Tibial nerve (tissue), 4 donors: ENCODE measurements at regions not wholly inside any gene's neighbourhood (a gene's known extent, or its start where the extent isn't known, plus 50 kb on each side); places are given as distances from the start of the nearest gene placed in this dataset.

Experiments
- DNase-seq, 2 donors: peaks; one replicate each; pipeline ENCODE4 v3.0.0-alpha.2; 2019; ENCODE audit warnings: low spot score in 2 of 2
- H3K27ac ChIP-seq, 4 donors: fragments of 200-600 bp; sonication (generic) in 3 of 4; one replicate each; pipeline ENCODE4 v1.5.1; 2017 to 2019; ENCODE audit warnings: mild to moderate bottlenecking in 1 of 4
- H3K27me3 ChIP-seq, 2 donors: fragments of 200-600 bp; sonication (generic) in 1 of 2; one replicate each; pipeline versions ENCODE4 v1.5.1 to v1.6.0; 2017 to 2019
- H3K36me3 ChIP-seq, 3 donors: fragments of 200-600 bp; sonication (generic); one replicate each; pipeline ENCODE4 v1.5.1; 2018 to 2019
- H3K4me1 ChIP-seq, 4 donors: fragments of 200-600 bp; sonication (generic) in 3 of 4; one replicate each; pipeline ENCODE4 v1.5.1; 2017 to 2019
- H3K4me3 ChIP-seq, 4 donors: fragments of 200-600 bp; sonication (generic) in 3 of 4; one replicate each; pipeline ENCODE4 v1.5.1; 2017 to 2019; ENCODE audit warnings: mild to moderate bottlenecking in 1 of 4, moderate library complexity in 1 of 4
- H3K9me3 ChIP-seq, 4 donors: fragments of 200-600 bp; sonication (generic) in 3 of 4; one replicate each; pipeline ENCODE4 v1.5.1; 2017 to 2019
- EP300 ChIP-seq, 2 donors: sonication (generic); formaldehyde crosslinking; IDR thresholded peaks; one replicate each; pipeline ENCODE4 v1.6.1; 2017; ENCODE audit warnings: antibody characterized with exemption in 2 of 2, mild to moderate bottlenecking in 1 of 2
- POLR2A ChIP-seq, 2 donors: fragments of 450-650 bp; IDR thresholded peaks; one replicate each; pipeline ENCODE4 v1.6.1; 2017; ENCODE audit warnings: antibody characterized with exemption in 2 of 2, mild to moderate bottlenecking in 2 of 2, moderate library complexity in 2 of 2
- WGBS, 2 donors: methylation state at CpG; one replicate each; pipeline ENCODE4 v1.1.5; 2018; 5-methylcytosine and 5-hydroxymethylcytosine counted together
- TF ChIP-seq, protein P1 (sequence below), 5 experiments: fragments of 200-600 bp in 3 of 5; fragments of 450-650 bp in 2 of 5; sonication (generic) in 3 of 5; IDR thresholded peaks; one replicate each; pipeline ENCODE4 v1.5.1; 2016 to 2019; ENCODE audit warnings: antibody characterized with exemption in 5 of 5, mild to moderate bottlenecking in 3 of 5, moderate library complexity in 2 of 5

DNA sequence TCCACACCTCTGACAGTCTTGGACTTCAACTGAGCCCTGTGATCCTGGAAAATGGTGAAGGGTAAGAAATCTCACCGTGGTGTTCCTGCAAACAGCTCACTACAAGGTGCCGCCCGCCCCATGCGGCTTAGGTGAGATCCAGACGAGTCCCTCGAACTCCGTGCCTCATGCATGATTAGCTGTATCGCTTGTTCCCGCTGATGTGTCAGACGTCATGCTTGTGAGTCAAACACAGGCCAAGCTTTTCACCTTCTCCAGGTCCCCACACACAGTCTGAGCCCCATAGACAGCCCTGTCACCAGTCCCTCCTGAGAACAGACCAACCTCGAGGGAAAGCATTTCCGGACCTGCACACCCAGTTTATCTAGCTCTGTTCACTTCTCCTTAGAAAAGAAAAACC is 740.5 kb downstream of the GALR1 start:
- no peaks in the 10 kb centered on the region for H3K27me3 ChIP-seq
- no peaks in the 10 kb centered on the region for H3K4me1 ChIP-seq
- H3K9me3 ChIP-seq = no peaks in the 10 kb centered on the region
- no peak overlapping the region for H3K27ac ChIP-seq
- 91 to 94% methylated on average over 12 of the region's 12 CpGs for WGBS, 2 donors
- DNase-seq = no peak
- no peak overlapping the region for H3K4me3 ChIP-seq
- TF ChIP-seq POLR2A (IDR thresholded peaks at IDR 0.05) (no peak), EP300 (IDR thresholded peaks at IDR 0.05) (no peak)
- TF ChIP-seq, protein P1, sequence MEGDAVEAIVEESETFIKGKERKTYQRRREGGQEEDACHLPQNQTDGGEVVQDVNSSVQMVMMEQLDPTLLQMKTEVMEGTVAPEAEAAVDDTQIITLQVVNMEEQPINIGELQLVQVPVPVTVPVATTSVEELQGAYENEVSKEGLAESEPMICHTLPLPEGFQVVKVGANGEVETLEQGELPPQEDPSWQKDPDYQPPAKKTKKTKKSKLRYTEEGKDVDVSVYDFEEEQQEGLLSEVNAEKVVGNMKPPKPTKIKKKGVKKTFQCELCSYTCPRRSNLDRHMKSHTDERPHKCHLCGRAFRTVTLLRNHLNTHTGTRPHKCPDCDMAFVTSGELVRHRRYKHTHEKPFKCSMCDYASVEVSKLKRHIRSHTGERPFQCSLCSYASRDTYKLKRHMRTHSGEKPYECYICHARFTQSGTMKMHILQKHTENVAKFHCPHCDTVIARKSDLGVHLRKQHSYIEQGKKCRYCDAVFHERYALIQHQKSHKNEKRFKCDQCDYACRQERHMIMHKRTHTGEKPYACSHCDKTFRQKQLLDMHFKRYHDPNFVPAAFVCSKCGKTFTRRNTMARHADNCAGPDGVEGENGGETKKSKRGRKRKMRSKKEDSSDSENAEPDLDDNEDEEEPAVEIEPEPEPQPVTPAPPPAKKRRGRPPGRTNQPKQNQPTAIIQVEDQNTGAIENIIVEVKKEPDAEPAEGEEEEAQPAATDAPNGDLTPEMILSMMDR (IDR thresholded peaks at IDR 0.05) = no peak
- no peaks in the 10 kb centered on the region for H3K36me3 ChIP-seq

DNA sequence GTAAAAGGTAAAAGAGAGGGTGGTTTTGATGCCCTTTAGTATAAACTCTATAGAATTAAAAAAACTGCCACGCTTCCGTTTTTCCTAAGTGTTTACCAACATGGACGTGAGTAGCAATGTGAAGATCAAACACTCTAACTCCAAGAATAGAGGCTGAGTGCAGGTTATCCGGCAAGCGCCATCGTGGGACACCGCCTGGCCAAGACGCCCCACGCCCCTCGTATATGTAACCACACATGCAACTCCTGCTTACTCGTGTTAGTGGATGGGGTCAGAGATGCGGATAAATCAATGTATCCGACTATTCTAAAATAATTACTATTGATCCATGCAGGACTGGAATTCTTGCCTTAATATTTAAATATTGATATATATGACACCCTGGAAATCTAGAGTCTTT is 741.3 kb downstream of the GALR1 start:
- 95 to 96% methylated on average over 13 of the region's 13 CpGs for WGBS, 2 donors
- DNase-seq = no peak

DNA sequence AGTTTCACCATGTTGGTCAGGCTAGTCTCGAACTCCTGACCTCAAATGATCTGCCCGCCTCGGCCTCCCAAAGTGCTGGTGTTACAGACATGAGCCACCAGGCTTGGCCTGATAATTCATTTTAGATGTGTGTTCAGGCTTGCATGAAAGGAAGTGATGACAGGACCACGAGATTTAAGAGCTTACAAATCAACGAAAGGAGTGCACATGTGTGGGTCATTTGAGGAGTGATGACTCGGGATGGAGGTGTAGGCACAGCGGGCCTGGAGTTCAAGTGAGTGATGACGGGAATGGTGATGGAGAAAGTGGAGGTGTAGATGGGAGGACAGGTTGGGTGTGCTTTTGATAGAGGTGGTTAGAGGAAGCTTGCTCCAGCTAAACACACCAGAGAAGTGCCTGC is 742.4 kb downstream of the GALR1 start:
- H3K9me3 ChIP-seq = no peaks in the 10 kb centered on the region
- no peaks in the 10 kb centered on the region for H3K27me3 ChIP-seq
- no peak overlapping the region for H3K27ac ChIP-seq
- H3K4me1 ChIP-seq = no peaks in the 10 kb centered on the region
- DNase-seq = no peak
- TF ChIP-seq POLR2A (IDR thresholded peaks at IDR 0.05) = no peak
- no peak overlapping the region for H3K4me3 ChIP-seq
- H3K36me3 ChIP-seq = no peaks in the 10 kb centered on the region
- WGBS, 2 donors = 89 to 91% methylated on average over 8 of the region's 8 CpGs

More for the DNA sequence above, 741.3 kb downstream of the GALR1 start:
- H3K4me3 ChIP-seq = no peak overlapping the region
- H3K4me1 ChIP-seq = no peaks in the 10 kb centered on the region
- no peaks in the 10 kb centered on the region for H3K36me3 ChIP-seq
- H3K9me3 ChIP-seq = no peaks in the 10 kb centered on the region
- TF ChIP-seq POLR2A (IDR thresholded peaks at IDR 0.05) = no peak
- TF ChIP-seq, protein P1 (IDR thresholded peaks at IDR 0.05) = no peak
- no peak for TF ChIP-seq EP300 (IDR thresholded peaks at IDR 0.05)
- H3K27ac ChIP-seq = no peak overlapping the region
- H3K27me3 ChIP-seq = no peaks in the 10 kb centered on the region

DNA sequence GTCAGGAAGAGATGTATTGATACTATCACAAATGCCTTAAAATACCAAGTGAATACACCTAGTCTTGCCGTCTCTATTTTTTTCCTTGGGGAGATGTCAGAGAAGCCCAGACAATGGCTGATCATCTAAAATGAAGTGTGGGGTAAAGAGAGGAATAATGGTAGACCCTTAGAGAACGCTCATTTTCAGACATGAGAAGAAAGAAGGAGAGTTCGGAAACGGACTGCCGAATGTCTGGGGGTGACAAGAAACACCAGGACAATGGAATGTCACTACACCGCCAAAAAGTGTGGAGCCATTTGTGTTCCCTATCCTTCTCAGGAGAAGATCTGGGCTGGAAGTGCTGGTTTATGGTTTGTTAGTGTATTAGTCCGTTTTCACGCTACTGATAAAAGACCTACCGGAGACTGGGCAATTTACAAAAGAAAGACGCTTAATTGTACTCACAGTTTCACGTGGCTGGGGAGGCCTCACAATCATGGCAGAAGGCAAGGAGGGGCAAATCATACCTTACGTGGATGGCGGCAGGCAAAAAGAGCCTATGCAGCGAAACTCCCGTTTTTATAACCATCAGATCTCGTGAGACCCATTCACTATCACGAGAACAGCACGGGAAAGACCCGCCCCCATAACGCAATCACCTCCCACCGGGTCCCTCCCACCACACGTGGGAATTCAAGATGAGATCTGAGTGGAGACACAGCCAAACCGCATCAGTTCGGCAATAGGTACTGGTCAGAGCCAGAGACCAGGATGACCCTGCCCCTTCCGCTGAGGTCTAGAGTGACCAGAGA is 743.7 kb downstream of the GALR1 start:
- Histone ChIP-seq H3K4me3 (no peak overlapping the region), H3K4me1 (no peaks in the 10 kb centered on the region), H3K27me3 (no peaks in the 10 kb centered on the region), H3K27ac (no peak overlapping the region), H3K9me3 (no peaks in the 10 kb centered on the region), H3K36me3 (no peaks in the 10 kb centered on the region)
- no peak for TF ChIP-seq EP300 (IDR thresholded peaks at IDR 0.05)
- no peak for TF ChIP-seq POLR2A (IDR thresholded peaks at IDR 0.05)
- TF ChIP-seq, protein P1 (IDR thresholded peaks at IDR 0.05) = no peak
- DNase-seq = no peak
- WGBS, 2 donors = 88 to 91% methylated on average over 25 of the region's 25 CpGs

DNA sequence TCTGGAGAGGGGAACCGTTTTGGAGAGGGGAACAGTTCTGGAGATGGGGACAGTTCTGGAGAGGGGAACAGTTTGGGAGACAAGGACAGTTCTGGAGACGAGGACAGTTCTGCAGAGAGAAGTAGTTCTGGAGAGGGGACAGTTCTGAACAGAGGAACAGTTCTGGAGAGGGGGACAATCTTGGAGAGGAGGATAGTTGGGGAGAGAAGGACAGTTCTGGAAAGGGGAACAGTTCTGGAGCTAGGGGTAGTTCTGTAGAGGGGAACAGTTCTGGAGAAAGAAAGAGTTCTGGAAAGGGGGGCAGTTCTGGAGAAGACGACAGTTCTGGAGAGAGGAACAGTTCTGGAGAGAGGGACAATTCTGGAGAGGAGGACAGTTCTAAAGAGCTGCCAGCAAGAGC is 745.9 kb downstream of the GALR1 start:
- Histone ChIP-seq H3K4me3 (no peak overlapping the region), H3K27ac (no peak overlapping the region), H3K9me3 (peaks cover 0 to 10% (median under 1%) of the 10 kb centered on the region in 4 donors), H3K4me1 (no peaks in the 10 kb centered on the region), H3K36me3 (no peaks in the 10 kb centered on the region), H3K27me3 (no peaks in the 10 kb centered on the region)
- TF ChIP-seq EP300 (IDR thresholded peaks at IDR 0.05) (no peak), POLR2A (IDR thresholded peaks at IDR 0.05) (no peak)
- TF ChIP-seq, protein P1 (IDR thresholded peaks at IDR 0.05) = no peak
- no peak for DNase-seq
- 81 to 83% methylated on average over 3 of the region's 3 CpGs for WGBS, 2 donors
